Common myeloid progenitor, CD34-positive (primary cell): ENCODE measurements at regions not wholly inside any gene's neighbourhood (a gene's known extent, or its start where the extent isn't known, plus 50 kb on each side); places are given as distances from the start of the nearest gene placed in this dataset.
A peak's percentile ranks its signal among the peaks of the same experiment; 100 is the strongest.

ENCODE experiments used
- CTCF ChIA-PET: fragments of 350-600 bp; sonication (Branson Sonifier 250); formaldehyde crosslinking; loops from one replicate; lab custom pipeline; 2021; ENCODE audit warnings: antibody characterized with exemption; lab: Charles Lee
- POLR2A ChIA-PET: fragments of 350-600 bp; sonication (Branson Sonifier 250); formaldehyde crosslinking; loops from one replicate; lab custom pipeline; 2021; ENCODE audit warnings: antibody characterized with exemption; lab: Charles Lee
- DNase-seq, 3 donors: peaks; one replicate each; pipeline versions ENCODE4 v3.0.0 to v3.0.0-alpha.2; 2013
- H3K27ac ChIP-seq, 2 experiments: 1 replicate in 1 of 2; 2 replicates in 1 of 2; pipeline ENCODE4 v1.7.0; 2013; ENCODE audit warnings: inconsistent platforms in 2 of 2, low read length in 2 of 2, mild to moderate bottlenecking in 2 of 2, low read depth in 1 of 2, moderate library complexity in 1 of 2; ENCODE audit not compliant: severe bottlenecking in 2 of 2, insufficient read depth in 1 of 2, poor library complexity in 1 of 2
- H3K27me3 ChIP-seq, 5 experiments: replicated peaks in 2 of 5; 1 replicate in 3 of 5; 2 replicates in 2 of 5; pipeline versions ENCODE4 v1.6.1 to v1.7.0; 2013; ENCODE audit warnings: low read length in 4 of 5, mild to moderate bottlenecking in 2 of 5, moderate library complexity in 2 of 5, inconsistent platforms in 1 of 5; ENCODE audit not compliant: insufficient read depth in 5 of 5, control insufficient read depth in 4 of 5
- H3K36me3 ChIP-seq, 4 experiments: 1 replicate in 2 of 4; 2 replicates in 2 of 4; pipeline versions ENCODE4 v1.6.1 to v1.7.0; 2013; ENCODE audit warnings: low read length in 3 of 4, control low read depth in 1 of 4, mild to moderate bottlenecking in 1 of 4; ENCODE audit not compliant: control insufficient read depth in 4 of 4, insufficient read depth in 4 of 4
- H3K4me1 ChIP-seq, 4 experiments: 1 replicate in 3 of 4; 2 replicates in 1 of 4; pipeline versions ENCODE4 v1.6.1 to v1.7.1; 2013; ENCODE audit warnings: low read length in 3 of 4, mild to moderate bottlenecking in 3 of 4, control low read depth in 1 of 4, inconsistent platforms in 1 of 4, moderate library complexity in 1 of 4; ENCODE audit not compliant: control insufficient read depth in 4 of 4, insufficient read depth in 4 of 4; ENCODE audit errors: control extremely low read depth in 1 of 4
- H3K4me3 ChIP-seq, 7 experiments: 1 replicate in 4 of 7; 2 replicates in 3 of 7; pipeline versions ENCODE4 v1.5.1 to v1.7.0; 2013; ENCODE audit warnings: mild to moderate bottlenecking in 7 of 7, low read length in 6 of 7, moderate library complexity in 6 of 7, inconsistent platforms in 2 of 7, low read depth in 2 of 7, control low read depth in 1 of 7; ENCODE audit not compliant: insufficient read depth in 4 of 7, control insufficient read depth in 1 of 7; ENCODE audit errors: extremely low read depth in 1 of 7
- H3K9me3 ChIP-seq, 5 experiments: 1 replicate in 4 of 5; 2 replicates in 1 of 5; pipeline versions ENCODE4 v1.6.1 to v1.7.1; 2013; ENCODE audit warnings: low read length in 4 of 5, mild to moderate bottlenecking in 2 of 5, inconsistent platforms in 1 of 5, low read depth in 1 of 5, moderate library complexity in 1 of 5; ENCODE audit not compliant: control insufficient read depth in 4 of 5, insufficient read depth in 2 of 5; ENCODE audit errors: control extremely low read depth in 1 of 5
- WGBS: methylation state at CpG from one replicate; pipeline ENCODE4 v1.1.5; 2013; ENCODE audit not compliant: insufficient coverage; 5-methylcytosine and 5-hydroxymethylcytosine counted together

DNA sequence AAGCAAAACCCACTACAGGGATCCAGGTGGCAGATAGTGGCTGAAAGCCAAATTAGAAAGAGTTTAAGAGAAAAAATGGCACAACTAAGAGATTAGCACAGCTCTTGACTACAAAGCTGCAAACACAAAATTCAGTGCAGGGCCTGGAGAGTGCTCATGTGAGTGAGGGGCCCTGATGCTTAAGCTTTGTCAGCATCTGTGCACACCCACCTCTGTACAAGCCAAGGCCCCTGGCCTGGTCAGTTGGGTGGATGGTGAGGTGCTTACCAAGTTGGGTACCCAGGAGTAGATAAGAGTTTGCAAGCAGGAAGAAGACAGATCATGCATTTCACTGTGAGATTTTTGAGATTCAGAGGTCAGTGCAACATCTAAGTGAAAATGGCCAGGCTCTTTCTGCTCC, 62.7 kb upstream of the ATP1B1 start:
- peak in 2 of 3 donors; percentile 11 to 35 for DNase-seq
- POLR2A ChIA-PET, result no interaction called here
- Histone ChIP-seq H3K27me3 (no peaks in the 10 kb centered on the region), H3K36me3 (no peaks in the 10 kb centered on the region), H3K4me3 (peak overlapping the region in 1 of 7 experiments; percentile 33), H3K4me1 (peaks cover 5 to 47% (median 21%) of the 10 kb centered on the region in 4 experiments), H3K9me3 (no peaks in the 10 kb centered on the region), H3K27ac (no peak overlapping the region)
- CTCF ChIA-PET, result no interaction called here

DNA sequence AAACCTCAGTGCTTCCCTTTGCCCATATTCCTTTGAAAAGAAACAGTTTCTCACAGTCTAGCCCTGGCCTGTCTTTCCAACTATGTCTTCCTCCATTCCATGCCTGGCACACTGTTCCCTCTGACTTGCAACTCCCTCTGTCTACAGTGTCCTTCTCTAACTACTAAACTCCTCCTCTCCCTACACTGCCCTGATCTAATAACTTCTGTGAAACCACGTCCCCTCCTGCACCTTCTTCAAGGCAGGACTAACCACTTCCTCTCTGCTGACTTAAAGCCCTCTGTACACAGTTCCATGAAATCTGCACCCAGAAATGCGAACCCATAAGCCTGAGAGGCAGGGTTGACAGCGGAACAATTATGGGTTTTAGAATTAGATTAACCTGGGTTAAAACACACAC, 62.2 kb upstream of the ATP1B1 start:
- H3K4me1 ChIP-seq, result peaks cover 5 to 47% (median 21%) of the 10 kb centered on the region in 4 experiments
- peak overlapping the region in 3 of 7 experiments; percentile 11 to 33 (median 13) for H3K4me3 ChIP-seq
- H3K27ac ChIP-seq, result no peak overlapping the region
- no peaks in the 10 kb centered on the region for H3K9me3 ChIP-seq
- POLR2A ChIA-PET, result no interaction called here
- CTCF ChIA-PET, result no interaction called here
- H3K27me3 ChIP-seq, result no peaks in the 10 kb centered on the region
- DNase-seq, result peak; percentile 33 to 87 (median 80)
- 0% methylated on average over 1 of the region's 3 CpGs for WGBS
- H3K36me3 ChIP-seq, result no peaks in the 10 kb centered on the region

DNA sequence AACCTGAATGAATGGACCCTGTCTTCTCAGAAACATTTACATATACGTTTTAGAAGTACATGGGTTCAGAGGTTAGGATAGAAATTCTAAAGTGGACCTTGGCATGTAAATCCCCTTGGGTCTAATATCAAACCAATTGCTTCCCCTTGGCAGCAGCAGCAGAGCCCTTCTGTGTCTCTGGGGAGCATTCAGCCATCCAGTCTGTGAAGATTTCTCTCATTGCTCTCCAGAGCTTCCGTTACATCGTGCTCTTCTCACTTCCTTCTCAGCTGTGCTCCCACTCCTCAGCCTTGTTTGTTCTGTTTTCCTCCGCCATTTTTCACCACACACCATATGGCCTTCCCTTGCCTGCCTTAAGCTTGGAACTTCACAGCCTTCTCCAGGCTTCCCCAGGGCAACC, 61.5 kb upstream of the ATP1B1 start:
- H3K9me3 ChIP-seq, result no peaks in the 10 kb centered on the region
- H3K4me1 ChIP-seq, result peaks cover 5 to 47% (median 21%) of the 10 kb centered on the region in 4 experiments
- ChIA-PET POLR2A (no interaction called here), CTCF (interaction anchor here (1.4 kb wide), 1 partner anchor 64 kb away, joined by 4 read pairs; no protein-coding TSS in a partner anchor)
- no peak overlapping the region for H3K27ac ChIP-seq
- no peaks in the 10 kb centered on the region for H3K27me3 ChIP-seq
- H3K36me3 ChIP-seq, result no peaks in the 10 kb centered on the region
- DNase-seq, result no peak
- H3K4me3 ChIP-seq, result peak overlapping the region in 1 of 7 experiments; percentile 17
- WGBS, result 68% methylated on average over 3 of the region's 4 CpGs

DNA sequence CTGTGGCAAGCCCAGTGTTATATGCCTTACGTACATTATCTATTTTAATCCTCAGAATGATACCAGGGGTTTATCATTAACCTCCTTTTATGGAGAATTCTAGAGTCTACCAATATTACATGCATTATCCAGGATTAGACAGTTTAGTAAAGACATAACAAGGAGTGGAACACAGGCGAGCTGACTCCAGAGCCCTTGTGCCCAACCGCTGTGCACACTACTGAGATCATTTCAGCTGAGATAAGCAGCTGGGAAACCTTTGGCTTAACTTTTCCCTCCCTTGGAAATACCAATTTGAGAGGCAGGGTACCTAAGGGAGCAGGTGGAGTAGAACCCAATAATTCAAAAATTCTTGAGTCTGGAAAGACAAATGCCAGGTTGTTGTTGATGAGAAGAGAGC, 59.8 kb upstream of the ATP1B1 start:
- no peak overlapping the region for H3K27ac ChIP-seq
- 96% methylated on average over 3 of the region's 3 CpGs for WGBS
- DNase-seq, result no peak
- no peaks in the 10 kb centered on the region for H3K36me3 ChIP-seq
- H3K4me1 ChIP-seq, result peaks cover 5 to 42% (median 21%) of the 10 kb centered on the region in 4 experiments
- ChIA-PET POLR2A (no interaction called here), CTCF (interaction anchor here (0.5 kb wide), 1 partner anchor 61 kb away, joined by 3 read pairs; no protein-coding TSS in a partner anchor)
- H3K27me3 ChIP-seq, result no peaks in the 10 kb centered on the region
- H3K4me3 ChIP-seq, result no peak overlapping the region
- no peaks in the 10 kb centered on the region for H3K9me3 ChIP-seq

DNA sequence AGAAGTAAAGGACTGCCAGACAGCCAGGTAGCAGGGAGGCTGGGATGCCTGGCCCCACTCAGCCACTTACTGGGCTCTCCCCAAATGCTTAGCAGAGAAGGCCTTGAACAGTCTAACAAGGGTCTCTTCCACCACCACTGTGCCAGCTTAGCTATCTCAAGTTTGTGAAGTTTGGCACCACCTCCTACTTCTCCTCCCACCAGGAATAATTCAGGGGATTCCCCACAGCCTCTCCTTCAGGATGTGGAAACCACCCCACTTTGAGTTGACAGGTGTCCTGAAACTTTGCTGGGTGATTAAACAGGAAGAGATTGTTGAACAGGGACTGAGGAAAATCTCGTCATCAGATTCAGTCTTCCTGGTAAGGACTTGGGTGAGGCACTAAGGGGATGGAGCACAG, 59.4 kb upstream of the ATP1B1 start:
- no peak overlapping the region for H3K4me3 ChIP-seq
- no peaks in the 10 kb centered on the region for H3K36me3 ChIP-seq
- H3K27me3 ChIP-seq, result no peaks in the 10 kb centered on the region
- no peaks in the 10 kb centered on the region for H3K9me3 ChIP-seq
- ChIA-PET POLR2A (no interaction called here), CTCF (interaction anchor here (0.5 kb wide), 1 partner anchor 60 kb away, joined by 3 read pairs; no protein-coding TSS in a partner anchor)
- 82% methylated on average over 1 of the region's 1 CpG for WGBS
- H3K27ac ChIP-seq, result no peak overlapping the region
- no peak for DNase-seq
- peaks cover 5 to 38% (median 21%) of the 10 kb centered on the region in 4 experiments for H3K4me1 ChIP-seq

DNA sequence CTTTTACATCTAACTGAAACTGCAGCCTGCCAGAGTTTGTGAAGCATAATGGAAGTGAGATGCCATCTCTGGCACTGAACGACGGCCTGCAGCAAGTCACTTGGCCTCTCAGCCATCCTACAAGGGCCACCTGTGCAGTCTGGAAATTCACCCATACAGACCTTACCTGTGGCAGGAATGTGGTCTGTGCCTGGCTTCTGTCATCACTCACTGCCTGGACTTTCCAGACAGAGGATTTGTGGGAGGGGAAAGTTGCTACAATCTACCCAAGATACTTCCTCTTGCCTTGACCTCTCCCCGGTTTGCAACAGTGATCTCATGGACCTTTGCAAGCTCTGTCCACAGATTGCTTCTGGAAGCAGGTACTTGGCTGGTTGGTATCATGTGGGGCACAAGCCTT, 58.4 kb upstream of the ATP1B1 start:
- DNase-seq, result no peak
- ChIA-PET CTCF (no interaction called here), POLR2A (no interaction called here)
- WGBS, result 100% methylated on average over 2 of the region's 3 CpGs
- no peak overlapping the region for H3K4me3 ChIP-seq
- no peak overlapping the region for H3K27ac ChIP-seq
- no peaks in the 10 kb centered on the region for H3K27me3 ChIP-seq
- H3K4me1 ChIP-seq, result peaks cover 5 to 36% (median 21%) of the 10 kb centered on the region in 4 experiments
- no peaks in the 10 kb centered on the region for H3K9me3 ChIP-seq
- no peaks in the 10 kb centered on the region for H3K36me3 ChIP-seq

DNA sequence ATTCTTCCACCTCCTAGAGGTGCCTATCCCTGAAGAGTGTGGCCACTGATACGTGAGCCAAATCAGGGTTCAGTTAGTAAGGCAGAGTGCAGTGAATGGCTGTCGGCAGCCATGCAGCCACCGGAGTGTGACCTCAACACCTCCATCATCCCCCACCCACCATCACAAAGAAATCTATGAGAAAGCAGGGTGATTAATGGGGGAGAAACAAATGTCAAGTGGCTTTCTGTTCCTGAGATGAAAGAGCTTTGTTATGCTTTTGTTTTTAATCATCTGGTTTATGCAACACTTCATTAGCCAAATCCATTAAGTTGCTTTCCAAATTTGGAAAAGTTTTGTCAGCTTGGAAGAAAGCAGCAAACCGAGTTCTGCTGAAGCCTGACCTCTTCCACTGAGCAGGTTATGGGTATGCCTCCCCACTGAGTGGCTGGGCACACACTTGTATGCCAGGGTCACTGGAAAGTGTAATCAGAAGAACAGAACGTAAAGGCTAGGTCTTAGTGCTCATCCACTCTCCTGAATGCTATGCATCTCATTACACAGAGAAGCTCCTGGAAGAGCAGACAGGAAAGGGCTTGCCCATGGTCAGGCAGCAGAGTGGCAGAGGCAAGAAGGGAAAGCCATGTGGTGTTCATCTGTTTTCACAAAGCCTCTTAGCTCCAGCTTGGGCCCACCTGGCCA, 57.1 kb upstream of the ATP1B1 start:
- Histone ChIP-seq H3K27ac (no peak overlapping the region), H3K4me3 (no peak overlapping the region), H3K27me3 (no peaks in the 10 kb centered on the region), H3K4me1 (peaks cover 0 to 23% (median 9%) of the 10 kb centered on the region in 4 experiments), H3K9me3 (no peaks in the 10 kb centered on the region), H3K36me3 (no peaks in the 10 kb centered on the region)
- ChIA-PET CTCF (no interaction called here), POLR2A (no interaction called here)
- WGBS, result 81% methylated on average over 2 of the region's 5 CpGs
- DNase-seq, result no peak
